H1 (cell line): ENCODE measurements at regions not wholly inside any gene's neighbourhood (a gene's known extent, or its start where the extent isn't known, plus 50 kb on each side); places are given as distances from the start of the nearest gene placed in this dataset.

Source experiments
- GABPA ChIP-seq: IDR thresholded peaks from 2 replicates; pipeline ENCODE4 v1.6.1; 2011; ENCODE audit warnings: mild to moderate bottlenecking, low read length, moderate library complexity, borderline replicate concordance; ENCODE audit not compliant: insufficient read depth
- HDAC6 ChIP-seq: IDR thresholded peaks from one replicate; pipeline ENCODE4 v1.7.1; 2012; ENCODE audit warnings: low read depth, mild to moderate bottlenecking, inconsistent platforms, low read length, moderate library complexity
- POLR2A ChIP-seq, 2 experiments: IDR thresholded peaks; 1 replicate in 1 of 2; 2 replicates in 1 of 2; pipeline ENCODE4 v1.6.1; 2011; ENCODE audit warnings: low read depth in 2 of 2, low read length in 2 of 2, mild to moderate bottlenecking in 2 of 2; ENCODE audit errors: control extremely low read depth in 1 of 2
- RAD21 ChIP-seq, 2 experiments: IDR thresholded peaks in 1 of 2; conservative IDR thresholded peaks in 1 of 2; 2 replicates each; pipeline ENCODE4 v1.6.1; 2011; ENCODE audit warnings: low read depth in 2 of 2, low read length in 2 of 2, improper control_type of control experiment in 1 of 2, inconsistent platforms in 1 of 2, mild to moderate bottlenecking in 1 of 2, moderate library complexity in 1 of 2
- SIN3A ChIP-seq, 2 experiments: IDR thresholded peaks in 1 of 2; conservative IDR thresholded peaks in 1 of 2; 2 replicates each; pipeline ENCODE4 v1.6.1; 2011 to 2012; ENCODE audit warnings: low read length in 2 of 2, improper control_type of control experiment in 1 of 2, low read depth in 1 of 2, mild to moderate bottlenecking in 1 of 2
- TF ChIP-seq, protein P1 (sequence below): IDR thresholded peaks from 2 replicates; pipeline ENCODE4 v1.6.1; 2012; ENCODE audit warnings: inconsistent platforms

DNA sequence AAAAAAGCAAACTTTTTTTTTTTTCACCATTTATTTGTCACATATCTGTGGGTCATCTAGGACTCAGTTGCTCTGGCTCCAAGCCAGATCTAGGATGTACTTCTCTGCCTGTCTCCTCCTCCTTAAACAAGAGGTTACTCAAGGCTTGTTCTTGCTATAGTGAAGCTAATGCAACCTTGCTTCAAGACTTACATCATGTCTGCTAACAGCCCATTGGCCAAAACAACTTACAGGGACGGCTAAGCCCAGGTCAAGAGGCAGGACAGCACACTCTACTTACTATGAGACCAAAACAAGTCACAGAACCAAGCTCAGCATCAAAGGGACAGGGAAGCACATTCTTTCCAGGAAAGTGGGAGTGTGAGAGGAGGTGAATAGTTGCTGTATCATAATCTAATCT is 123.8 kb upstream of the BNIP2 start:
- TF ChIP-seq POLR2A (IDR thresholded peaks at IDR 0.05; ENCODE audit: control extremely low read depth in 1 of 2, low read depth in 2 of 2, low read length in 2 of 2), result no peak
- TF ChIP-seq HDAC6, result no peak
- TF ChIP-seq SIN3A (conservative IDR thresholded peaks at IDR 0.05 in 1 of 2, IDR thresholded peaks at IDR 0.05 in 1 of 2; ENCODE audit: low read depth in 1 of 2, low read length in 2 of 2), result no peak
- TF ChIP-seq GABPA, result no peak
- TF ChIP-seq, protein P1, sequence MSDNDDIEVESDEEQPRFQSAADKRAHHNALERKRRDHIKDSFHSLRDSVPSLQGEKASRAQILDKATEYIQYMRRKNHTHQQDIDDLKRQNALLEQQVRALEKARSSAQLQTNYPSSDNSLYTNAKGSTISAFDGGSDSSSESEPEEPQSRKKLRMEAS, result no peak
- no peak for TF ChIP-seq RAD21 (IDR thresholded peaks at IDR 0.05 in 1 of 2, conservative IDR thresholded peaks at IDR 0.05 in 1 of 2; ENCODE audit: low read depth in 2 of 2, low read length in 2 of 2)
